UCSD-AML1 (cell line): ENCODE measurements at regions not wholly inside any gene's neighbourhood (a gene's known extent, or its start where the extent isn't known, plus 50 kb on each side); places are given as distances from the start of the nearest gene placed in this dataset.
"Not testable (repeated sequence)": the region's sequence is repeated elsewhere in the genome, so short reads cannot be mapped to it uniquely, and the experiment has no call there.

Experiments
- DNase-seq: peaks from one replicate; lab custom pipeline; 2025; ENCODE audit not compliant: unreplicated experiment; lab: John Stamatoyannopoulos, UW

DNA sequence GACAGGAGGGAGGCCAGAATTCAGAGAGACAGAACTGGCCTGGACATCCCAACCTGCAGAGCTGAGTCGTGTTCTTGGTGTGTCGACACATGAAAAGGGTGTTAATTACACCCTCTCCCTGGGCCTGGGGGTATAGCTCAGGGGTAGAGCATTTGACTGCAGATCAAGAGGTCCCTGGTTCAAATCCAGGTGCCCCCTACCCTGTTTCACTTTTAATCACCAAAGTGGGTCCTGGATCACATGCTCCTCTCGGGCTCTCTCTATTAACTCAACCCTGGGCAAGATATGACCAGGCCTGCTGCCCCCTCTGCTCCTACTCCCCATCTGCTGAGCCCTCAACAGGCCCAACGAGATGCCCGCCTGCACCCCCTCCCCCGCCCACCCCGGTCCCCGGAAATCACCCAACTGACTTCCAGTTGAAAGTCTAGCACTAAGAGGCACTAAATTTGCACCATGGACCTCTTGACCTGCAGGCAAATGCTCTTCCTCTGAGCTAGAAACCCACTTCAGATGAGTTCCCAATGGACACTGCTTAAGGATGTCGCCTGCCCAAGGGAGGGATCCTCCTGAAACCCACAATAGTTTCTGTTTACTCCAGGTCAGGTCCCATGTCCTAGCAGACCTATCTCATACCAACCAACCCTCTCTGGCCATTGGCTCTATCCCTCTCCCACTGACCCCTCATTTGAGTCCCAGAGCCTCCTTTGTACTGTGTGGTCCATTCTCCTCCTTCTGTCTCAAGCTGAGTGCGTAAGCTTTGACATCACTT is 137.6 kb downstream of the ZNF467 start:
- DNase-seq = no peak

DNA sequence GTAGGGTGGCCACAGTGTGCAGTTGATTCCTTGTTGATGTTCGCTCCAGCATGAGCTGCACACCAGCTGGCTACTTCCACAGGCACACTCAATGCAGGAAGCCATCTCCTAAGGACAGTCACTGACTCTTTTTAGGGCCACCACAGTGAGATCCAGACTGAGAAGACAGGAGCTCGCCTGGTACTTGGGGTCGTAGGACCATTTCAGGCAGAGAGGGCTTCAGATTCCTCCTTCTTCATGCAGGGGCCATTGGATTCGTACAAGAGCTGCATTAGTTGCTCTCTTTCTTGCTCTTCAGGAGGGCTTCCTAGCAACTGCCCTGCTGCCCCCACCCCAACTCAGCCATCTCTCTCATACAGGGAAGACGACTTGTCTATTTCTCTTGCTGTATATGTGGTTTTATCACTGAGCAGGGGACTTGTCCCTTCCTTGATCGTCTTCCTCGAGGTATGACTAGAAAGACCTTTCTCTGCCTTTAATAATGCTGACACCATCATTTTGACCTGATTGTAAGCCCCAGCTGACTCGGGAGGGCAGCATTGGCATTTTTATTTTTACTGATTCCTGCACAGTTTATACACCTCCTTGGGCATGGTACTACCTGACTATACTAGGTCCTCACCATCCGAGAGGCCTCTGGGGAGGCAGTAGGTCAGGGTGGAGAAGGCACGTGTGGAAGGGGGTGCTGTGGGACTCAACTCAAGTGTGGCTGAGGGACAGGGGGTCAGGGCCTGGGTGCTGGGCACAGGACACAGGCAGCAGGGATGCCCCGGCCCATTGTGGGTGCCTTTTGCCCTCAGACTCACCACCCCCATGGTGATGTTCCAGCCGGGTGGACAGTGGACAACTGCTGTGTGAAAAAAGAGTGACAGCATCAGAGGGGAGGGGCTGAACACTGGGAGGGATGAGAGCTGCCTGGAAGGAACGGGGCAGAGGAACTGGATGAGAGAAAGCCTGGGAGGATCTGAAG is 136.7 kb upstream of the ZNF746 start:
- no peak for DNase-seq

DNA sequence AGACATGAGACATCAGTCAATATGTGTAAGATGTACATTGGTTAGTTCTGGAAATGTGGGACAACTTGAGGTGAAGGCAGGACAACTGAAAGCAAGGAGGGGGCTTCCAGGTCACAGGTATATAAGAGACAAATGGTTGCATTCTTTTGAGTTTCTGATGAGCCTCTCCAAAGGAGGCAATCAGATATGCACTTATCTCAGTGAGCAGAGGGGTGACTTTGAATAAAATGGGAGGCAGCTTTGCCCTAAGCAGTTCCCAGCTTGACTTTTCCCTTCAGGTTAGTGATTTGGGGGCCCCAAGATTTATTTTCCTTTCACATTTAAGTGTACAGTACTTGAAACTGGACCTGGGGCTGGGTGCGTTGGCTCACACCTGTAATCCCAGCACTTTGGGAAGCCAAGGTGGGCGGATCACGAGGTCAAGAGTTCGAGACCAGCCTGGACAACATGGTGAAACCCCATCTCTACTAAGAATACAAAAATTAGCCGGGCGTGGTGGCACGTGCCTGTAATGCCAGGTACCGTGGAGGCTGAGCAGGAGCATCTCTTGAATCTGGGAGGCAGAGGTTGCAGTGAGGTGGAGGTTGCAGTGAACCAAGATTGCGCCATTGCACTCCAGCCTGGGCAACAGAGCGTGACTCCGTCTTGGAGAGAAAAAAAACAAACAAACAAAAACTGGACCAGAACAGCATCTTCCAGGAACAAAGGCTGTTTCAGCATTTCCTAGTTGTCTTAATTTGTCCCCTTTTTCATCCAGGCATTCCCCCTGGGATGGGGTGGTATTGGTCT is 130.9 kb upstream of the ZNF746 start:
- not testable (repeated sequence) for DNase-seq

DNA sequence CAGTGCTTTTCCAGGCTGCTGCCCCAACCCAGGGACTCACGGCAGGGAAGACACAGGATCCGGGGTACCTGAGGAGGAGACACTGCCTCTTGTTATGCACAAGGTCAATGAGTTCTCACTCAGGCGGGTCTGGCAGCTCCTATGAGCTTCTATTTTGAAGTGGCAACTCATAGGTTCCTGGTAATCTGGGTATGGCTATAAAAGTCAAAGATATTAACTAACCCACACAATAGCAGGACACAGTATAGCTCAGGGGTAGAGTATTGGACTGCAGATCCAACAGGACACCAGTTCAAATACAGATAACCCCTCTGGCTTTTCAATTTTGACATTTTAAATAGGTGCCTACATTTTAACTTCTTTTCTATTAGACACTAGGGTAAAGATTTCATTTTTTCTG is 130.3 kb upstream of the ZNF746 start:
- no peak for DNase-seq

DNA sequence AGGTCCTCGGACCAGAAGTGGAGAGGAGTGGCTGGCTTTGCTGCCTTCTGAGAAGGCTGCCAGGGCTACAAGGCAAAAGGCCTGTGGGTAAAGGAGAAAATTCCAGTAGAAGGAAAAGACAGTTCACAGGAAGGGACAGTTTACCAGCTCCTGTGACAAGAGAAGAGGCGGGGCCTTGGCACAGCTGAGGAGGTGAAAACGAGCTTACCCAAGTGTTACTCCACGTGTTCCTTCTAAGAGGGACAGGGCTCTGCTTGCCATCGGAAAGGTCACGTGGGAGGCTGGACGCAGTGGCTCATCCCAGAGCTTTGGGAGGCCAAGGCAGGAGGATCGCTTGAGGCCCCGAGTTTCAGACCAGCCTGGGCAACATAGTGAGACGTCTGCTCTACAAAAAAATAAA is 129.4 kb upstream of the ZNF746 start:
- DNase-seq = no peak

DNA sequence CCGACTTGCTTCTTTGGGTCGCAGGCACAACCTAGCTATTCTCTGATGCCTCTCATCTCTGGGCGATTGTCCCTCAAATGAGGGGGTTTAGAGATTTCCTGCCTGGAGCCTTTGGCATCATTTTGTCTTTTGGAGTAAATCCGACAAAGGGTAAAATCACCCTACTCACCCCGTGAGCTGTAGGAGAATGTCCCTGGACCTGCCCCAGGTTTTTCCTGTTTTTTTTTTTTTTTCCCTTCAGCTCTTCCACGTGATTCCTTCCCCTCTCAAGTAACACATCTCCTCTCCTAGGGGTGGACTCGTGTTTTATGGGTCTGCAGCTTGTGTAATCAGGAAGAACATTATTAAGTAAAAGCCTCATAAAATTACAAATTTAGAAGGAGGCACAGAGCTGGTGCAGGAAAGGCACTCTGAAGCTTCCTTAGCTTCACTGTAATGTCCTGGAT is 128.4 kb upstream of the ZNF746 start:
- no peak for DNase-seq

DNA sequence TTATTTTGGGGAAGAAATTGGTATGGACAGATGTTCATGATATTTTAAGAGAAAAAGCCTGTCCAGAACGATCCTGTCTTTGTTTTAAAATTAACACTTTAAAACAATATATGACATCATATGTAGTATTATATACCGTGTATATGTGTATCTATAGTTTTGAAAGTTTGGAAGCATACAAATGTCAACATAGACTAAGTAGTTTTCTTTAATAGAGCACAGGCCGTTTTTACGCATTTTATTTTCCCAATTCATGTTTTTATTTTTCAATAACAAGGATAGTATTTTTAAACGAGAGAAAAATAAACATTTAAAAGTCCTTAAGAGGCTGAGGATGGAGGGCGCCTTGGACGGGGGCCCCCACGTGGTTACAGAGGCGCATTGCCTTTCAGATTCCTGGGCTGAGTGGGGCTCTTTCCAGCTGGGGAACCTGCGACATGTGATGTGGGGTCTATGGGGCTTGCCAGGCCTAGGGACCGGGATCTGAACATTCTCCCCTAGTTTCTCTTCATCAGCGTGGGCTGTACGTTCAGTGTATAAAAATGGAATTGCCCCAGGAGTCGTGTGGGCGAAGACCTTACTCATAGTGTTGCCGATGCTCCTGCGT is 127.8 kb upstream of the ZNF746 start:
- peak; percentile 29 for DNase-seq

DNA sequence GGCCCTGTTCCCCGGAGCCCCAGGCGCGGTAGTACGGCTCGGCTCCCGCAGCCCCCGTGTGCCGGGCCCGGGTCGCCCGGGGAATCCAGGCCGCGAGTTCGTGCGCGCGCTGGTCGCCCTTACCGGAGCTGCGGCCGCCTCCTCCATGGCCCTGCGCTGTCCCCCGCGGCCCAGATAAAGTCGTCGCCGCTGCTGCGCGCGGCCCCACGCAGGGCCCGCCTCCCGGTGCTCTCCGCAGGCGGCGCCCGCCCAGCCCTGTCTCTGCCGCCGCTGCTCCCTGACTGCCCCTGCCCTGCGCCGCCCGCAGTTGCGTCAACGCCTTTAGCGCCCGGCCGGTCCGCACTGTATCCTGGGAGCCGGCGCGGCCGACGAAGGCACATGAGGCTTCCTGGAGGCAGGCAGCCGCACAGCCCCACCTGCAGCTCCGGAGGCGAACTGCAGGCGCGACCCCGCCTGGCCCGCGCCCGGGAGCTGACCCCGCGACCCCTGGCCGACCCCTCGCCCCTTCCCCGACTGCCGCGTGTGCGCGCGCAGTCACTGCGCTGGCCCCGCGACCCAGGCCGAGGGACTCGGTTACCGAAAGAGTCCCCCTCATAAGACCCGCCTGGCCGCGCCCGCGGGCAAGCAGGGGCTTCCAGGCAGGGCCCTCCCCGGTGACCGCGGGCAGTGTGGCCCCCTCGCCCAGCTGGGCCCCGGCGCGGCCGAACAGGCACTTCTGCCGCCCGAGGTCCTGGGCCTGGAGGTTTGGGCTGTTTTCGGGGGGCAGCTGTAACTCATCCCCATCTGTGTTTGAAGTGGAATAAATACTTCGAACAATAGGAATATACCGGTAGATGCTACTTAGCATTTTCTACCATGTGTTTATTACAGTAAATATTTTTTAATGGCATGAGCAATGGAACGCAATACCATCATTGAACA is 127.1 kb upstream of the ZNF746 start:
- peak; percentile 87 for DNase-seq

DNA sequence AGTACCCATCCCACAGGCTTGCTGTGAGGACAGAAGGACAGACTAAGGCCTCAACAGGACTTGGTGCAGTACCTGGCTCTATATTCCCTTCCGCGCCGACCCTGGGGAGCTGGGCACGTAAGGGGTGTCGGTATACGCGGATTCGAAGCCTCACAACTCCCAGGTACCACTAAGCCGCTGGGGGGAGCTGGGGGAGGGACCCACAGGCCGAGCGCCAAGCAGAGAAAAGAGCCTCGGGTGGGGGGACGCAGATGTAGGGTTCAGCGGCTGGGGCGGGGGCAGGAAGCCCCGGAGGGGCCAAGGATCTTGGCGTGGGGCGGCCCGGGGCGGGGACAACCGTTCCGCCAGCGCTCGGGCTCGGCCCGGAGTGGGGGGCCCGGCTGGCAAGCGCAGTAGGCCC is 126.4 kb upstream of the ZNF746 start:
- DNase-seq = no peak

DNA sequence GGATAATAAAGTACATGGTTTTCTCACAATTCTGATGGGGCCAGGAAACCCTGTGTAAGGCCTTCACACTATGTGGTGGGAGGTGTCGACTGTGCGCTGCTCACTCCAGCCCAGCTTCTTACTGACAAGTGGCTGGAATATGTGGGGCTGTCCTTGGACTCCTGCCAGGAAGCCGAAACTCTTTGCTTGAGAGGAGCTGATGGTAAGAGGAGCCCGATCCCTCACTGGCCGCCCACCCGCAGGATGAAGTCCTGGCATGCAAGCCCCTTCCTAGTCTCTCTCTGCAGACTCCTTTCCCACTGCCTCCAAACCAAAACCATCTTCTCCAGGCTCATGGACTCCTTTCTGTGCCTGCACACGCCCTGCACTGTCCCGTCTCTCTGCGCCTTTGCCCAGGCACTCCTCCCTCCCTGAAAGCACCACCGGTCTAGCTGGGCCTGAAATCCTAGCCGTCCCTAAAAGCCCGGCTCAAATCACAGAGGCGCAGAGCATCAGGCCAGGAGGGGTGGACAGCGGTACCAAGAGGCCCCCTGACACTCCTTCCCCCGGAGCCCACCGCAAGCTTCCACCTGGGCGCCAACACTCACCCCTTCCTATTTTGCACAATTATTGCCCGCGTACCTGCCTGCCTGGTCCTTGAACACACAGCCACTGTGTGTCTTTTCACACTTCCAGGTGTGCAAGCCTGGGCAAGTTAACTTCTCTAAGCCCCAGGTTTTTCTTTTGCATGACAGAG is 125.8 kb upstream of the ZNF746 start:
- DNase-seq = not testable (repeated sequence)

DNA sequence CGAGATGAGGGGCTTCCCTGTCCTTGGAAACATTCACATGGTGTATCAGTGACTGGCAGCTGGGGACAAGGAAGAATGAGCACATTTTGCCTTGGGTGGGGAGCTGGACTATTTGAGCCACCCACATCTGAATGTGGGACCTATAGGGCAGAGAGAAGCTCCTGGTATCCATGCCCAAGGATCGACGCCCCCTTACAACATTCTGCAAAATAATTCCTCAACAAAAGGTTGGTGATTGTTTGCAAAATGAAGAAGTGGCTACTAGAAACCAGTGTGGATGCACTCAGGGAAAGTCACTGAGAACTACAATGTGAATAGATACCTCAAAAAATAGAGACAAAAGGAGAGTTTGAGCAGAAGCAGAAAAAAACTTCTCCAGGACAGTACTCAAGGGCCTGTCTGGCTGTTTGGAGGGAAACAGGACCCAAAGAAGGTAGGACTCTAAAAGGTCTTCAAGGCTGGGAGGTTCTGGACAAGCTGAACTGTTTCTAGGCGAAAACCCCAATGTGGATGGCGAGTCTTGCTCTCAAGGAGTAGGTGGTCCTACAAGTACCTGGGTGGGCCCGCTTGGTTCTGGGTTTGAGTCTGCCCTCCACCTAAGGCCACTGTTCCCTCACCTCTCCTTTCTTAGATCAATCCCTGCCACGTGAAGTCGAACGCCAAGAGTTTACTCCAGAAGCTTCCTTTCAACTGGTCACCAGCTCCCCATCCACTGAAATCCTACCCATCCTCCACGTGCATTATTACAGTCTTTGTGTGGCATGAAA is 125.0 kb upstream of the ZNF746 start:
- DNase-seq = no peak

DNA sequence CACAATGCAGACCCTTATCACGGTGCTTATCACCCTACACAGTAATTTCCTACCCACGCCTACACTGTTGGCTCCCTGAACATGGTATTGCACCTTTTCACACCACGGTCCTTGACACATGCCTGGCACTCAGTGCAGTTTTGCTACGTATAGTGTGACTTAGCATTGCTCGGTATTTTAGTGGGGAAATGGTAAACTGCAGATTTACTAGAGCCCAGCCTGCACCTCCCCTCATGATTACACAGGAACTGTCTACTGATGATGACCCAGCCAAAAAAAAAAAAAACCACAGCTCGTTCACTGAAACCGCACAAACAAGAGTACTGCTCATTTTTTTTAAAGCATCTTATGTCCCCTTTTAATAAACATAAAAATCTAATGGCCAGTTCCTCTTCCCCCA is 124.2 kb upstream of the ZNF746 start:
- no peak for DNase-seq

DNA sequence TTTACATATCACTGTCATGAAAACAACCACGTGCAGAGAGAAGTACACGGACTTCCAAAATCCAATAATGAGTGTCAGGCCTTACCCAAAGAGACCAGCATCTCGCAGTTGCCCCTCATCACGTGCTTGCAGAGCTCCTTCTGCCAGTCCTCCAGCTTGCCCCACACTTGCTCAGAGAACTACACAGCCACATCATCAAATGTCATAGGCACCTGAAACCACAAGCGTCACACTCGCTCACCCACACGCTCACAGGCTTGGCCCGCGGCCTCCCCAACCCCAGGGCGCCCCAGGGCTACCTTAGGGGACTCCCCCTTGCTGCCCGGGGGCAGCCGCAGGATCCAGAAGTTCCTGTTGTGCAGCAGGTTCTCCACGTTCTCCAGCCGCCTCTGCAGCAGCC is 123.4 kb upstream of the ZNF746 start:
- DNase-seq = no peak

DNA sequence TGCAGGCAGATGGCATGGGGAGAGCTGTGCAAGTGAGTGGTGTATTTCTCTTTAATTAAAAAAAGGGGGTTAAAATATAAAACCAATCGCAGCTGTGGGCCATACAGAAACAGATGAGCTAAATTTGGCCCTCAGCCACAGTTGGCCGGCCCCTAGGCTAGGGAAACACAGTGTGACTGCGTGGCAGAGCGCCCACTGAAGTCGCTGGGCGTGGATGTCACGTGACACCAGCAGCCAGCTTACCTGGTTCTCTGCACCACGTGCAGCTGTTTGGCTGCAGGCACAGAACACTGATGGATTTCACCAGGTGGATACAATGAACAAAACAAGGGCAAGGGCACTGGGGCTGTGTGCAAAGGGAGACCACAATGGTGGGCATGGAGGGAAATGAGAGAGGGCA is 119.3 kb upstream of the ZNF746 start:
- DNase-seq = no peak

DNA sequence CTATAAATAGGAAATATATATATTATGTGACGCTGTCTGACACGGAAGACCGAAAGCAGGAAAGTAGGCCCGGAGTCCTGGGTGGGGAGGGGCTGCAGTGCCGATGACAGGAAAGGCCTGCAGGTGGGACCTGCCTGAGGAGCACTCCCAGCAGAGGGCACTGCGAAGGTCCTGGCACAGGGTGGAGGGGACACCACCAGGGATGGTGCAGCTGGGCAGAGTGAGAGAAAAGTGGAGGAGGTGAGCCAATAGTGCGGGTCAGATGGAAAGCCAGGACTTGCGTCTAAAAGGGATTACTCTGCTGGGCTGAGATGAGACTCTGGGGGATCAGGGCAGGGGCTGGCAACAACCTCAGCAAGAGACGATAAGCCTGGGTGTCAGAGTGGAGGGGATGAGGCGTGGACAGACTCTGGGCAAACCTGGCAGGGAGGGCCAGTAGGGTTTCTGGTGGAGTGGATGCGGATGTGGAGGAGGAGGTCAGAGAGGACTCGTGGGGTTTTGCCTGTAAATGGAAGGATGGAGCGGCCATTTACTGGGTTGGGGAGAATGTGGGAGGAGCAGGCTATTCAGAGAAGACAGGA is 118.2 kb upstream of the ZNF746 start:
- no peak for DNase-seq

DNA sequence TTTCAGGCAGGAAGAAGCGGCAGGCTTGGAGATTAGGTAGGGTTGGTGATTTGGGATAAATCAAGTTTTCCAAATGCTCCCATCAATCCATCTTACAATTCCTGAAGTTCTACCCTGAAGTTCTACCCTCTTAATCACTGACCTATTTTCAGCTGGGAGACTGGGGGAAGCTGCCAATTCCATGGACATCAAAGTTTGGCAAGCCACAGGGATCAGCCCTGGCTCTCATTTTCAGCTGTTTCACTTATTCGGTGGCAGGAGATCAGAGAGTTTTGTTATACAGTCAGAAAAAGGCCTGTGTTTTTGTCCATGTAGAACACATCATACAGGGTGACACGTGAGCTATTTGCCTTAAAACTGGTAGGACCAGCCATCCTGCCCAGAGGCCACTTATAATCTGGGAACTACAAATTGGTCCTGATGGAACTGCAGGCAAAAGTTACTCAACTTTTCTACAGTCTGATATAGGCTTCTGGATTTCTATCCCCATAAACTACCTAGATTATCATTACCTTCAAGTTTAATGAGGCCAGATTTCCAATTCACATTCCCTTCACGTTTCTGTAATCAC is 112.9 kb upstream of the ZNF746 start:
- DNase-seq = no peak

DNA sequence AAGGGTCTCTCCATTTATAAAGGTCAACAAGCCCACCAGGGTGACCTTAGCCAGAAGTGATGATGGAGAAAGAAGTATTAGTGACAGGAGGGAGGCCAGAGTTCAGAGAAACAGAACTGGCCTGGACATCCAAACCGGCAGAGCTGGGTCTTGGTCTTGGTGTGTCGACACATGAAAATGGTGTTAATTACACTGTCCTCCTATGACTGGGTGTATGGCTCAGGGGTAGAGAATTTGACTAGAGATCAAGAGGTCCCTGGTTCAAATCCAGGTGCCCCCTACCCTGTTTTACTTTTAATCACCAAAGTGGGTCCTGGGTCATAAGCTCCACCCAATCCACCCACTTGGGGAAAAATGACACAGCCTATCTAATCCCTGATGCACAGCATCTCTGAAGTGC is 110.6 kb upstream of the ZNF746 start:
- no peak for DNase-seq

DNA sequence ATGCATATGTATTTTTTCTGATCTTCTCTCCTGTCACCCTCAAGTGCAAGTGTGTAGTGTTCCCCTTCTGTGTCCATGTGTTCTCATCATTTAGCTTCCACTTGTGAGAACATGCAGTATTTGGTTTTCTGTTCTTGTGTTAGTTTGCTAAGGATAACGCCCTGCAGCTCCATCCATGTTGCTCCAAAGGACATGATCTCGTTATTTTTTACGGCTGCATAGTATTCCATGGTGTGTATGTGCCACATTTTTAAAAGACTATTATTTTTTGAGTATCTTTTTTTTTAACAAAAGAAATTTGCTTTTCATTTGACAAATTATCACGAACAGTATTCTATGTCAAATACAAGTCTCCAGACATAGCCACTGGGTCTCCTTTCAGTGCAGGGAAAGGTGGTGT is 110.1 kb upstream of the ZNF746 start:
- DNase-seq = no peak
